ENCODE measurements at regions not wholly inside any gene's neighbourhood (a gene's known extent, or its start where the extent isn't known, plus 50 kb on each side); places are given as distances from the start of the nearest gene placed in this dataset.
A peak's percentile ranks its signal among the peaks of the same experiment; 100 is the strongest.
"Not testable (repeated sequence)": the region's sequence is repeated elsewhere in the genome, so short reads cannot be mapped to it uniquely, and the experiment has no call there.

DNA sequence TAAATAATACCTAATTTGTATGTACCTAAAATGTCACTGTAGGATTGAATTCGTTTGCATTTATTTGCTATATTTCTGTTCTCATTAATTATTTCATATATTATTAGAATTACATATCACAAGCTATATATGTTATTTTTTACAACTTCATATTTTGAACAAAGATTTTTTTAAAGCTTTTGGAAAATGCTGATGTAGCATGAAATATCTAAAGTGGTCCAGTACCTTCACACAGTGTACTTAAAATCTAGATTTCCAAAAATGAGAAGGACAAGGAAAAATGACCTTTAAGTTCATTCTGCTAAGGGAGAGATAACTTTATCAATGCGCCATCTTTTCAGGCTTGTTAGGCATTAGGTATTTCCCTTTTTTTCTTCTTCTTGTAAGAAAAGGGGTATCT is 71.8 kb downstream of the LARP7 start:
- DNase-seq (ENCODE audit: low read depth), result no peak

DNA sequence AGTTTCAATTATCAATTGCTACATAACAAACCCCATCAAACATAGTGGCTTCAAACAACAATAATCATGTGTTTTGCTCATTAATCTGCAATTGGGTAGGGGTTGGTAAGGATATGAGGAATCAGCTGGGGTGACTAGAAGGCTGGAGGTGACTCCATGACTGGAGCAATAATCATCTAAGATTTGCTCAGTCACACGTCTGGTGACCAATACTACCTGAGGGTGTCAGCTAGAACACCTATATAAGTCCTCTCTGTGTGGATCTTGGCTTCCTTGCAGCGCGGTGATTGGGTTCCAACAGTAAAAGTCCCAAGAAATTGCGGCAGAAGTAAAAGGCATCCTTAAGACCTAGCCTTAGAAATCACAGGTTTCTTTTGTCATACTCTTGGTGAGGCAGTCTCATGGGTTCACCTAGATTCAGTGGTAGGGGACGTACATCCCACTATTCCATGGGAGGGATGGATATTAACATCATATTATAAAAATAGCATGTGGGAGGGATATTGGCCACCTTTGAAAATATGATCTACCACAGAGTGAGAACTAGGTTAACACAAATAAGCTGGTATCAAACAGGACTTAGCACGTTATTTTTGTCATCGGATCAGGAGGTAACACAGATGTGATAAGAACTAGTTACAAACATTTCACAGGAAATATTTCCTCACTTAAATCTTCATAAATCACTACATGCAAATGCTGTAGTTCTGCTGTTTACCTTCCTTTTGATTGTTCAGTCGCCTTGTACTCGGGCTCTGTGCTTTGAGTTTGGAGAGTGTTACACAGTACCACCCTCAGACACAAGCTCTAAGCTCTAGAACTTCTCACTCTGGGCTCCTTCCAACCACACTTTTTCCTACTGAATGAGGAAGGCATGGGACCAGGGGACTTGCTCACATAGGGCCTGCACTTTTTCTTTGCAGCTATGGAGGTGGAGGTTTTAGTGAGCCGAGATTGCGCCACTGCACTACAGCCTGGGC is 78.3 kb downstream of the LARP7 start:
- DNase-seq (ENCODE audit: low read depth), result no peak

DNA sequence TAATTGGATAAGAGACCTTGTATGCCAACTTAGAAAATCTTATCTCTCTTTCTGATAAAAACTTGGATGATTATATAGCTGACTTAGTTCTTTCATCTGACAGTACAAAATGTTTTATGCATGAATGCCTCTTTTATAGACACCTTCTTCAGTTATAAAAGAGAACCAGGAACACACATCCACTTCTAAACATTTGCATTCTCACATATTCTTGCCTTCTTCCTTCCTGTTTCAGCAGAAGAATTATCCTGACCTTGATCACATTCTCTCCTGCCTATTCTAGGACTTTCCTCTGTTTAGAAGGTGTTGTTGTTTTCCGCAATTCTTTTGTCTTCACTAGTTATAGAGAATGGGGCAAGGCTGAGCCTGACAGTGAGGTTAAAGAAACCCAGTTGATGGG is 80.9 kb downstream of the LARP7 start:
- DNase-seq (ENCODE audit: low read depth), result no peak

DNA sequence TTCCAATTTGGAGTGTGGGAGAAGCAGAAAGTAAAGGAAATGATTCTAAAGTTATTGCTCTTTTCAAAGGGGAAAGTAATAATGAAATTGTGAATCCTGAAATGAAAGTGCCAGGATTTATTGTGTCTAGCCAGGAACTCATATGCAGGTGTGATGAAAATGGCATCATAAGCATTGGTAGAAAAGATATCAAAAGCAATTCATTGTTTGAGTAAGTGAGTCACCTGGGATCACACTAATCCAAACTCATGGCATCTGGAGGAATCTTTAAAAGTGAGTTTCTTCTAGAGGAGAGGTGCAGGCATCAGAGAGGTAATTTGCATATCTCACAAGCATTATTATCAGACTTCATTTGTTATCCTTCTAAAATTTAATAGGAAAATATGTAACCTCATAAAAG is 84.7 kb downstream of the LARP7 start:
- DNase-seq (ENCODE audit: low read depth), result no peak

DNA sequence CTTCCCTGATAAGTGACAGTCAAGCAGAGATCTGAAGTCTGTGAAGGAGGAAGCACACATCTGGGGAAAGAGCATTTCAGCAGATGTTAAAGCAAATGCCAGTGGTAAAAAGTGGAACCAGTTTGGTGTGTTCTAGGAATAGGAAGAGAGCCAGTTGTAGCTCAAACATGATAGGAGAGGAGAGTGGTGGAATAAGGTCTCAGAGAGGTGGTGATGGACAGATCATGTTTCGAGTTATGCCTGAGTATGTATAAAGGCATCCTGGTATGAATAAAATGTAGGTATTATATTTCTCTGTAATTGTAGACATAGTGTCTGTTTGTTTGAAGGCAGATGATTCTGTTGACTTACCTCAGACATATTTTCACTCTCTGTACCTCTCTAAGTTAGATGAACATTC is 89.1 kb downstream of the LARP7 start:
- DNase-seq (ENCODE audit: low read depth), result no peak

DNA sequence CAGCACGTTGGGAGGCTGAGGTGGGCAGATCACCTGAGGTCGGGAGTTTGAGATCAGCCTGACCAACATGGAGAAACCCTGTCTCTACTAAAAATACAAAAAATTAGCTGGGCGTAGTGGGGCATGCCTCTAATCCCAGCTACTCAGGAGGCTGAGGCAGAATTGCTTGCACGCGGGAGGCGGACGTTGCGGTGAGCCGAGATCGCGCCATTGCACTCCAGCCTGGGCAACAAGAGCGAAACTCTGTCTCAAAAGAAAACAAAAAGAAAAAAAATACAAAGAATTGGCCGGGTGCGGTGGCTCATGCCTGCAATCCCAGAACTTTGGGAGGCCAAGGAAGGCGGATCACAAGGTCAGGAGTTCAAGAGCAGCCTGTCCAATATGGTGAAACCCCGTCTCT is 90.8 kb downstream of the LARP7 start:
- DNase-seq (ENCODE audit: low read depth), result not testable (repeated sequence)

DNA sequence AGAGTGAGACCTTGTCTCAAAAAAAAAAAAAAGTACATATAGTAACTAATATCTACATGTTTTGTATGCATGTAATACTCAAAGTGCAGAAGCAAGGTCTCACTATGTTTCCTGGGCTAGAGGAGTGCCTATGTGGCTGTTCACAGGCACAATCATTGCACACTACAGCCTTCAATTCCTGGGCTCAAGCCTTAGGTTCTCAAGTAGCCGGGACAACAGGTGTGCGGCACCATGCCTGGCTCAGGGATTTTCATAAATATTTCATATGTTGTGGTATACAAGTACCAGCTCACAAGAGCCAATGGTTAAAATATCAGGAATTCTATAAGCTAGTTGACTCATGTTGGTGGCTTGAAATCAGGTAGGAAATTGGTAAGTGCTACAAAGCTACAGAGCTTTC is 94.8 kb downstream of the LARP7 start:
- DNase-seq (ENCODE audit: low read depth), result peak; percentile 25

DNA sequence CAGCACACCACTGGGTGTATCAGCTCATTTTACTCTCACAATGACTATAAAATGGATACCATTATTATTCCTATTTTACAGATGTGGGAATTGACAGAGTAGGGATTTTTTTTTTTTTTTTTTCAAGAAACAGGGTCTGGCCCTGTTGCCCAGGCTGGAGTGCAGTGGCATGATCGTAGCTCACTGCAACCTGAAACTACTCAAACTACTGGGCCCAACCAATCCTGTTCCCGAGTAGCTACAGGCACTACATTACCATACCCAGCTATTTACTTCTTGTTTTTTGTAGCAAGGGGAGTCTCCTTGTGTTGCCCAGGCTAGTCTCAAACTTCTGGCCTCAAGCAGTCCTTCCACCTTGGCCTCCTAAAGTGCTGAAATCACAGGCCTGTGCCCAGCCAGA is 95.2 kb downstream of the LARP7 start:
- DNase-seq (ENCODE audit: low read depth), result no peak

DNA sequence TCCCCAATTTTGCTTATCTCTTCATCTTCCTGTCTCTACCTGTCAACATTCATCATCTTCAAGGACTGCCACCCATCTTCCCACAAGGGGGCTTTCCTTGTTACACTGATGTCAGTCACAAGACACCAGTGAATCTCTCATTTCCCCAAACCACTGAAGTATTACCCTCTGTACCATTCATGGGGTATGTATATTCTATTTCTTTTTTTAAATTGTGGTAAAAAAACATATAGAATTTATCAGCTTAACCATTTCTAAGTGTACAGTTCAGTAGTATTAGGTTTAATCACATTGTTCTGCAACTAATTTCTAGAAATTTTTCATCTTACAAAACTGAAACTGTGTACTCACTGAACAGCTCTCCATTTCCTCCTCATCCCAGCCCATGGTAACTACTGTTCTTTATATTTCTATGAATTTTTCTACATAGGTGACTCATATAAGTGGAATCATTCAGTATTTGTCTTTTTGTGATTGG is 98.6 kb downstream of the LARP7 start:
- no peak for DNase-seq (ENCODE audit: low read depth)

DNA sequence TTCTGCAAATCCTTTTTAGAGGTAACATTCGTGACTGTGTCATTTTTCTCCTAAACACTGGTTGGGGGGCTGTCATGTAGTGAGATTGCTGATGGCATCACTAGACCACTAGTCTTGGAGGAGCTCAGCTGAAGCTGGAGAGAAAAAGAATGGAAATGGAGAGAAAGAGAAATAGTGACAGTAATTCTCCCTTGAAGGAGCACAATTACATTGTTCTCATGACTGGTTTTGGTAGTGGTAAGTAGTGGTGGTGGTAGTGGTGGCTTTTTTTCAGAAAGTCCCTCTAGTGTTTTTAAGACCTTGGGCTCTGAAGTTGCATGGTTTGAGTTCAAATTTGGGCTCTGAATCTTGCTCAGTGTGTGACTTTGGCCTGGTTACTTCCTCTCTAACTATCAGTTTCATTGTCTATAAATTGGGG is 99.8 kb downstream of the LARP7 start:
- no peak for DNase-seq (ENCODE audit: low read depth)

DNA sequence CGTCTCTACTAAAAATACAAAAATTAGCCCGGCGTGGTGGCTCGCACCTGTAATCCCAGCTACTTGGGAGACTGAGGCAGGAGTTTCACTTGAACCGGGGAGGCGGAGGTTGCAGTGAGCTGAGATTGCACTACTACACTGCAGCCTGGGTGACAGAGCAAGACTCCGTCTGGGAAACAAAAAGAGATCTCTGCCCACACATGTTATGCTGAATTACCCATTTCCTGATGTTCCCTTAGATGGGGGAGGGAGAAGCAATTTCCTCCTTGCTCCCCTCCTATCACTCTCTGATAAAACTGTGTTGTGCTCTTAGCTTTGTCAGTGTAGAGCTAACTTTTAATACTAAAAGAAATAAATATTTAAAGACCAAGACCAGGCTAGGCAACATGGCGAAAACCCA is 102.5 kb downstream of the LARP7 start:
- DNase-seq (ENCODE audit: low read depth), result no peak

DNA sequence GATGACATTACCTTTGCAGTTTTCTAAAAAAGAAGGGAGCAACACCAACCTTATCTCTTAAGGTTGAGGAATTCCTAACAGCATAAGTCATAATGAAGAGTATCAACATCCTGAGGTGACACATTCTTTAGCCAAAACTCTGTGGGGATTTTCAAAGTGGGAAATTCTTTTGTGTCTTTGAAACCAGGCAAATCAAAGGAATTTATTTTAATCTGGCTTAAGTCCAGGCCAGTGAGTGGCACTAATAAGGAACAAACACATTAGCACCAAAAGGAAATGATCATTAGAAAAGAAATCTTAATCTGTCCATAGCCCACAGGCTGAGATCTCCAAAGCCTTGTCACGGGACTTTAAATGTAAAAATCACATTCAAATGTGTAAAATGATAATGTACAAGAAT is 110.1 kb downstream of the LARP7 start:
- DNase-seq (ENCODE audit: low read depth), result peak; percentile 18

DNA sequence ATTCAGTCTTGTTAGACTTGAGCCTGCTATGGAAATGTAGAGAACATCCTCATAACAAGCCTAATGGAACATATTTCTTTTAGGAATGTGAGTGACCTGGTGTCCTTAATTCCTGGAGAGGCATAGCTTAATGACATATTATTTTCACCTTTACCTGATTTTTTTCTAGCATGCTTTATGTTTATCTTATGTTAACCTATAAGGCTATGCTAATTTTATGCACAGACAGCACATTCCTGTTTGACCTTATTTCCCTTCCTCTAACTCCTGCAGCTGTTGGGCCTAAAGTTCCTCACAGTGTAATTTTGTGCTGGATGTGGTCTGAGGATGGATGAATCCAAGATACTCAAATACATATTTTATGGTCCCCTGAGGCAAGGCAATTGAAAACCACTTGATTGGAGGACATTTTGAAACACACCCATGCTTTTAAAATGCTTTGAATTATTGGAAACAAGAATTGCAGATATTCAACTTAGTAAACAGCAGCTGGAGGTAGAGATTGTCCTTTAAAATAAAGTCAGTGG is 111.5 kb downstream of the LARP7 start:
- DNase-seq (ENCODE audit: low read depth), result no peak

DNA sequence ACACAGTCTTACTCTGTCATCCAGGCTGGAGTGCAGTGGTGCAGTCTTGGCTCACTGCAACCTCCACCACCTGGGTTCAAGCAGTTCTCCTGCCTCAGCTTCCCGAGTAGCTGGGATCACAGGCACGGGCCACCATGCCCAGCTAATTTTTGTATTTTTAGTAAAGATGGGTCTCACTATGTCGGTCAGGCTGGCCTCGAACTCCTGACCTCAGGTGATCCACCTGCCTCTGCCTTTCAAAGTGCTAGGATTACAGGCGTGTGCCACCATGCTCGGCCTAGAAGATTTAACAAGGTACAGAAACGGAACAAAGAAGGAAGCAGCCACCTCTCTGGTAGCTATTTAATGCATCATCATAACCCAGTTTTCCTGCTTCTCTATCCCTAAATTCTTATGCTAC is 113.8 kb downstream of the LARP7 start:
- DNase-seq (ENCODE audit: low read depth), result not testable (repeated sequence)

DNA sequence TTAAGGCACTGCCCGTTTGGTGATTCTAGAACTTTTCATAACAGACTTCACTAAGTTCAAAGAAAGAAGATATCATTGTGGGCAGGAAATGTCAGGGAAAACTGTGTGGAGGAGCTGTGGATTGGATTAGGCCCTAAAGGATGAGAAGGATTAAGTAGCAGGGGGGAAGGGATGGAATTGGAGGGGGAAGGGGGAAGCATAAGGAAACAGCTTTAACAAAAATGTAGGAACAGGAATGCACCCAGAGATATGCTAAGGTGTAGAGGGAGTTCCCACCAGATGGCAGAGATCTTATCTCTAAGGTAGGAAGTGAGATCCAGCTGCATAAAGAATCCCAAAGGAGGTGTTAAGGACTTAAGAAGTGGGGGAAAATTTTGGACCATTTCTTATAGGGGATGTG is 114.5 kb downstream of the LARP7 start:
- no peak for DNase-seq (ENCODE audit: low read depth)

DNA sequence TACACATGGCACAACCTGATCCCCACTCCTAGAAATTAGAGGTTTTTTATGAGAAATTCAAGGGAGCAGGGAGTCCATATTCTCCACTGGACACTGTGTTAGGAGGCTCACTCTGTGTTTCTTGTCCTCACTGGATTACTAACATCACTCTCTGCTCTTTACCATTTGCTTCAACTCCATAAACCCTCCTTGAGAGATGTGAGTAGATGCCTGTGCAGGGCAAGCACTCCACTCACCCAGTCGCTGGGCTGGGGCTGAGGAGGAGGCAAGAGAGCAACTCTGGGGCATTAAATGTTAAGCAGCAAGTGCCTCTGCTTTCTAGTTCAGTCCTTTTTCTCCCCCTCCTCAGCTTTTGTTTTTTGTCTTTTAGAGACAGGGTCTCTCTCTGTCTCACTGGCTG is 115.1 kb downstream of the LARP7 start:
- DNase-seq (ENCODE audit: low read depth), result no peak

DNA sequence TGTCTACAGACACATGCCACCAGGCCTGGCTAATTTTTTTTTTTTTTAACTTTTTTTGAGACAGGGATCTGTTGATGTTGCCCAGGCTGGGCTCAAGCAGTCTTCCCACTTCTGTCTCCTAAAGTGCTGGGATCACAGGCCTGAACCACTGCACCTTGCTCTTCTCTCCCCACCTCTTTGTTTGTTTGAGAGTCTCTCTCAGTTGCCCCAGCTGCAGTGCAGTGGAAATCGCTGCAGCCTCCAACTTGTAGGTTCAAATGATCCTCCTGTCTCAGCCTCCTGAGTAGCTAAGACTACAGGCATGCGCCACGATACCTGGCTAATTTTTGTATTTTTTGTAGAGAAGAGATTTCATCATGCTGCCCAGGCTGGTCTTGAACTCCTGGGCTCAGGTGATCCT is 115.6 kb downstream of the LARP7 start:
- no peak for DNase-seq (ENCODE audit: low read depth)

DNA sequence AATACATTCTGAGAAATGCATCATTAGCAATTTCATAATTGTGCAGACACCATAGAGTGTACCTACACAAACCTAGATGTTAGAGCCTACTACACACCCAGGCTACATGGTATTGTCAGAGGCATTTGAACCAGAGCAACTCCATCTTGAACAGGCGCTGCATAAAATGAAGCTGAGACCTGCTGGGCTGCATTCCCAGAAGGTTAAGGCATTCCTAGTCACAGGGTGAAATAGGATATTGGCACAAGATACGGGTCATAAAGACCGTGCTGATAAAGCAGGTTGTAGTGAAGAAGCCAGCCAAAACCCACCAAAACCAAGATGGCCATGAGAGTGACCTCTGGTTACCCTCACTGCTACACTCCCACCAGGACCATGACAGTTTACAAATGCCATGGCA is 116.4 kb downstream of the LARP7 start:
- DNase-seq (ENCODE audit: low read depth), result no peak

DNA sequence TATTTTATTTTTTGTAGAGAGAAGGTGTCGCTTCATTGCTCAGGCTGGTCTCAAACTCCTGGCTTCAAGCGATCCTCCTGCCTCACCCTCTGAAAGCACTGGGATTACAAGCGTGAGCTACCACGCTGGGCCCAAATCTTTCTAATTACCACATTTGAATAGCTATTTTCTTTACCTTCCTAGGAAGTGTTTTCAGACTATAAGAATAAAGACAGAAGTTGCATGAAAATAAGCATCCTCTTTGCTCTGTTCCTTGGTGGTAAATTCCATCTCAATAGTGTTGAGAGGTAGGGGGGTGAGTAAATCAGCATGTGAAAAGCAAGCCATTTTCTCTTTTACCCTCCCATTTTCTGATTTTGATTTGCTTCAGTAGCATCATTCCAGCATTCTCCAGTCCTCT is 122.4 kb downstream of the LARP7 start:
- DNase-seq (ENCODE audit: low read depth), result no peak

DNA sequence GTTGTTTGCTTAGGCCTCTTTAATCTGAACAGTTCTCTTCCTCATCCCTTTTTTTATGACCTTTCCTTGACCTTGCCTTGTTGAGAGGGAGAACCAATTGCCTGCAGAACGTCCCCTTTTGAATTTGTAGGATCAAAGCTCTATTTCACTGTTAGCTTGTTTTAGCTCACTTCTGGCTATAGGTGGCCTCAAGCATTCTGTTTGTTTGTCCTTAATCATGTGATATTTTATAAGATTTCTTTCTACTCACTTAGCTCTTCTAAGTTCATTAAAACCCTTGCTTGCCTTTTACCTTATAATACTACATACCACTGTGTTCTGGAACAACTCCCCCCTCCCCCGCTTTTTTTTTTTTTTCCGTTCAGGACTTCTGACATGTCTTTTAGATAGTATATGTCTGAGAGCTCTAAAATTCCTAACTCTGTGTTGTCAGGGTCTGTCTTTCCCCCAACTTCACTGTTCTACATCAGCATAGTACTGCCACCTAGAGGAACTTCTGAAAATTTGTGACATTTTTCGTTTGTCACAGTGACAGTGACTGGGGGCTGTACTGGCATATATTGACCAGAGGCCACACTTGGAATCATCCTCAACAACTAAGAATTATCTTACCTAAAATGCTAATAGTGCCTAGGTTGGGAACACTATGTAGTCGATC is 128.5 kb downstream of the LARP7 start:
- peak; percentile 17 for DNase-seq (ENCODE audit: low read depth)

DNA sequence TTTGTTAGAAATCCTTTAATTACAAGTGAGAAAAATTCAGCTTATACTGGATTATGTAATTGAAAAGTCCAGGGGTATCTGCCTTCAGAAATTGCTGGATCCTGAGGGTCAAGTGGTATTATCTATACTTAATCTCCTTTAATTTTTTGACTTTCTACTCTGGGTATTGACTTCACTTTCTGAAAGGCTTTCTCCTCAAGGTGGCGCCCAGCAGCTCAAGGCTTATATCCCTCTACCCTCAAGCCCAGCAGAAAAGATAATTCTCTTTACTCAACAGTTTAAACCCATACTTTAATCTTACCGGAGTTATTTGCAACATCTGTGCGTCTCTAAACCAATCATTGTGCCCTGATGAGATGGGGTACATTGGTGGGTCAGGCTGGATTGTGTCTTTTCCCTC is 129.5 kb downstream of the LARP7 start:
- DNase-seq (ENCODE audit: low read depth), result peak; percentile 33

DNA sequence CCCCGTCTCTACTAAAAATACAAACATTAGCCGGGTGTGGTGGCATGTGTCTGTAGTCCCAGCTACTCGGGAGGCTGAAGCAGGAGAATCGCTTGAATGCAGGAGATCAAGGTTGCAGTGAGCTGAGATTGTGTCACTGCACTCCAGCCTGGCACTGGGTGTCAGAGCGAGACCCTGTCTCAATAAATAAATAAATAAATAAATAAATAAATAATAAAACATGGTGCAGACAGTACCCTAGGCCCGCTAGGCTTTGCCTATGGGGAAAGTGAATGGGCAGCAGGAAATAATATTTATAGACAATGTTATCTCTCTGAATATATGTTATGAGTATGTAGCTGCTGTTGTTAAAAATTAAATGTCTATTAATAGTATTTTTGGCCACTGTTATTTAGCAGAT is 130.4 kb downstream of the LARP7 start:
- no peak for DNase-seq (ENCODE audit: low read depth)

DNA sequence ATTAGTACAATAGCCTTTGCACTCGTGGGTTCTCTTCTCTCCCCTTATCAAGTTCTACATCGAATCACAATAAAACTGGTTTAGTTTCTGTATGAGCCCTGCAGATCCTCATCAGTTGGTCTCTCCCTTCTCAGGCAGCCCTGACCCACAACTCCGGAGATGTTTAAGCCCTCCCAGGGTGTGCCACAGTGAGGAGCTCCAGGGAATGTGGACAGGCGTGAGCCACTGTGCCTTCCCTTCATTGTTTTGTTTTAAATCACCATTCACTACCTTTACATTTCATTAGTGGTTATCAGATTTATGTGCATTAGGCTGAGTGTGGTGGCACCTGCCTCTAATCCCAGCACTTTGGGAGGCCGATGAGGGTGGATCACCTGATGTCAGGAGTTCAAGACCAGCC is 133.2 kb downstream of the LARP7 start:
- no peak for DNase-seq (ENCODE audit: low read depth)
